A172 (cell line): ENCODE measurements at regions not wholly inside any gene's neighbourhood (a gene's known extent, or its start where the extent isn't known, plus 50 kb on each side); places are given as distances from the start of the nearest gene placed in this dataset.
A peak's percentile ranks its signal among the peaks of the same experiment; 100 is the strongest.
"Not testable (repeated sequence)": the region's sequence is repeated elsewhere in the genome, so short reads cannot be mapped to it uniquely, and the experiment has no call there.

Experiments used
- DNase-seq: peaks from one replicate; pipeline ENCODE4 v3.0.0-alpha.2; 2015; ENCODE audit warnings: low spot score

DNA sequence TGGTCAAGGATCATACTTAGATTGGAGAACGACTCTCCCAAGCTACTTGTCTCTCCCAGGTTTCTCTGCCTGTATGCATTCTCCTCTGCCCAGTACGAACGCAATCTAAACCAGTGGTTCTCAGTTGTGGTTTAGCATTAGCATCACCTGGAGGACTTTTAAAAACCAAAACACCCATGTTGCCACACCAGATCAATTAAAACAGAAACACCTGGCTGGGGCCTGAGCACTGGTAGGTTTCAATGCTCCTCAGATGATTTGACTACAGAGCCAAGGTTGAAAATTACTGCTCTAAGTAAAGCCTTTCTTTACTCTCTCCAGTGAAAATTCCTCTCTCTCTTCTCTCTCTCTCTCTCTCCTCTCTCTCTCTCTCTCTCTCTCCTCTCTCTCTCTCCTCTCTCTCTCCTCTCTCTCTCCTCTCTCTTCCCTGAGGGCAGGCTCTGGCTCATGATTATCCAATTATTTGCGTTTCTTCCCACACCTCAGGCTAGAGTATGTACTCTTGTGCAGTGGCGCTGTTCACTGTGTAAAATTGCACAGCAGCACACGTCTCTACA, 153.7 kb upstream of the FGF13 start:
- DNase-seq = no peak

DNA sequence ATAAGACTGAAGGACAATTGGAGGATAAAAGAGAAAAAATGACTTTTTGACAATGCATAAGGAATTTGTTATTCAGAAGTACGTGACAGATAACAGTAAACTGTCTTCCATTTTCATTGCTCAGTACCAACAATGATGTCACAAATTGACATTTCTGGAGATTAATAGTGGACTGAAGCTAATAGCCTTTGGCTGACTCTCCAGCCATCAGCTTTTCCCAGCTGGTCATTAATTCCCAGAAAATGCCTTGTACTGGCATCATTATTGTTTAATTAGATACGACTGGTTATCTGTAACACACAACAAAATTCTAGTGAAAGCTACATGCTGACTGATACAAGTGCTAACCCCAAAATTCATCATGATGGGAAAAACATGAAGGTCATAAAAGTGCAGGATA, 147.9 kb upstream of the FGF13 start:
- DNase-seq = no peak

DNA sequence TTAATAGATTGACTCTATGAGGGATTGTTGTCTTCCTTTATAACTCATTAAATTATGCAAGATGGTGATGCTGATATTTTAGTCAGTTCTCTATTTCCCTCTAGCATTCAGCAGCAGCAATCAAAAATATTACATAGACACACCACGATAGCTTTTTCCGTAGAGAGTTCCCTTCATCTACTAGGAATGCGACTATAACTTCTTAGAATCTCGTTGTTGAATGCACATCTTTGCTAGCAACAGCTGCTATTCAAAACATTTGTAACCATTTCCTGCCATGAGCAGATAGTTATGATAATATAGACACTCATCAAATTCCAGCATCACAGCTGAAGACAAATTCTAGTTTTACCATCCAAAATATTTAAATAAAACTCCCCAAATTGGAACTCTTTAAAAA, 147.4 kb upstream of the FGF13 start:
- no peak for DNase-seq

DNA sequence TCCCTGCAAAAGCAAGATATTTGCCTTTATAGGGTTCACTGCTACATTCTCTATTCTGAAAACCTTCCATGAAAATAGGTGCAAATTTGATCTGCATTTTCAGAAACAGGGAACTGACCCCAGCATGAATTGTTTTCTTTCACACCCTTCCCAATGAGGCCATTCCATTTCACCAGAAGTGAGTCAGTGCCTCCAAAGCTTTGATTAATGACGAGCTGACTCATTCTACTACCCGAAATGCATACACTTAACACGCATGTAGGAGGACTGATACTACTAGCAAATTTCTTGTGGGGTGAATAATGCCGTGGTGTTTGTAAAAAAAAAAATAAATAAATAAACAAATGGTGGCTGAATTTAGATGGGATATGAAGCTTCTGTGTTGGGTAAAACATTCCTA, 146.9 kb upstream of the FGF13 start:
- DNase-seq = peak; percentile 31

DNA sequence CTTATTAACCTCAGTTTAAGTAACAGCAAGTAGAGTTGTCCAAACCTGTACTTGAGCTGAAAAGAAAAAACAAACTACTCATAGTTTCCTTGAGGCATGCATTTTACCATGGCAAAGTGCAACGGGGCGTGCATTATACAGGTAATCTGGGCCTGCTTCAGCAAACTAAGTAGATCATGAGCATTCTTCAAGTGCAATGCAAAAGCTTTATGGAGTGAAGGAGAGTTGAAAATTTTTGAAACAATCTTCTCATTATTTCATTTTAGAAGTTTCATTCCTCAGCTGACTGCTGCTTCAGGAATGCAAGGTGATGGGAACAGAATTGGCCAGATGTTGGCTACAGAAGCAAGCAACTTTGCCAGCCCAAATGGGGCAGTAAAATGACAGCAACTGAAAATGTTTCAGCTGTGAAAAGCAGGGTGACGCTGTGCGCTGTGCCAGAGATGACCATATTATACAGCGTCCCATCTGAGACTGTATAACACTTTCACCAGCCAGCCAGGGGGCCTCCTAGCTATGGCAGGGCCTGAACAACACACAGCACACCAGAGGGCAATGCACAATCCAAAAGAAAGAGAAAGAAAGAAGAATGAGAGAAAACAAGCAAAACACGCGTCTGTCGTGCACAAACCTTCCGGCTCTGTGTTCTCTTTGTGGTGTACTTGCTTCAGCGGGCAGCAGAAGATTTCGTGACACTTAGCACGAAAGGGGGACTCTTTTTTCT, 145.5 kb upstream of the FGF13 start:
- DNase-seq = no peak

DNA sequence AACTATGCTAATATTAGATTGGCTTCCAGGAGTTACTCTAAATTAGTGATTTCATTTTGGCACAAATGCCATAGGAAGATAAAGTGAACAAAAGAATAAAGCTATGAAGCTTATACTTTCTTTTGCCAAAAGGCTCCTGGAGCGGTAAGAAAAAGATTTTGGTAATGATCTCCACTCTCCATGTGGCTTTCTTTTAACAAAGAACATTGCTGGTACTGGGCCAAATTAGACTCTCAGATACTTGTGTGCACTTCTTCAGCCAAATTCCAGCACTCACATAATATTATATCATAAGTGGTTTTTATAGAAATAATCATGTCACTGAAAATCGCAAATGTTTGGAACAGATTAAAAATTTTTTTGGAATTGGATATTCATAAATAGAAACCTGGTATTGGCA, 142.4 kb upstream of the FGF13 start:
- DNase-seq = no peak

DNA sequence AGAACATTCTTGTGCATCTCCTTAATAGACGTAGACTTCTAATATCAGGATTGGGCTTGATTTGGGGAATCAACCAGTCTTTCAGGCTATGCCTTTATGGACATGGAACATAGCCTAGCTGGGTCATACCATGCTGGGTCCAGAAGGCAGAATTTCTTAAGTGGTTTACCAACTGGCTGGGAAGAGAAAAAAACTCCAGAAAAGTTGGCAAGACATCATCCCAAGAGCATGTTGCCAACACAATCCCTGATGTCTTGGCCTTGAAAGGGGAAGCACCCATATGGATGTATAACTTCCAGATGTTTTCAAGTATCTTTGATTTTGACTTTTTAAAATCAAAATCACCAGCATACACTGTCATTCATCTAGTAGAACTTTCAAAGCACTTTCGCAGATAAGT, 138.0 kb upstream of the FGF13 start:
- DNase-seq = no peak

DNA sequence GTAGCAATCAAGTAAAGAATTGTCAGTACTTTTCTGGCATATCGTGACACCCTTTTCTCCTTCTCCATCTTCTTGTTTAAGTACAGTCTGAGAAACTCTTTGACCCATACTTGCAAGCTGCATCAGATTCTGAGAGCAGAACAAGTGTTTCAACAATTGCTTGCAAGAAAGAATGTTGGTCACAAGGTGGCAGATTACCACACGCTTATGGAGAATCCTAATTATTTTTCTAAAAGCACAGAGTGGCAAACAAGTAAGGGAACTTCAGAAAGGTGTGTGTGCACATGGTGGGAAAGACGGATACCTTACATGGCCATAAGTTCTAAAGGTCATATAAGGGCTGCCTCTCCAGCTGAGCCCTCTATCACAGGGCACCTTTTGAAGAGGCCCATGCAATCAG, 136.4 kb upstream of the FGF13 start:
- DNase-seq = no peak

DNA sequence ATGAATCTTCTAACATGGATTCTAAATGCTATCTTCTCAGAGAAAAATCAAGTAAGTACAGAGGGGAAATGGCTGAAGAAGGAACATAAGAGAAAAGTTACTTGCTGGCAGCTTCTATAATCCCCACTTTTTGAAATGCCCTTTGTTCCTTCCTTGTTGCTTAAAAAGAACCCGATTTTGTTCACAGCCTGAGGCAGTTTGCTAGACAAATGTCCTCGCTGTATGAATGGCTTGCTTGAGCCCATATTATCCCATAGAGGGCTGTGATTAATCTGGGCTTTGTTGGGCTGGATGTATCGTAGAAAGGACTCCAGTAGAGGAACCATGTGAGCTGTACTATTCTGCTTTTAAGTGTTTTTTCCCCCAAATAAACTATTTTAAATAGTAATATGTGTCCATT, 134.3 kb upstream of the FGF13 start:
- DNase-seq = no peak

DNA sequence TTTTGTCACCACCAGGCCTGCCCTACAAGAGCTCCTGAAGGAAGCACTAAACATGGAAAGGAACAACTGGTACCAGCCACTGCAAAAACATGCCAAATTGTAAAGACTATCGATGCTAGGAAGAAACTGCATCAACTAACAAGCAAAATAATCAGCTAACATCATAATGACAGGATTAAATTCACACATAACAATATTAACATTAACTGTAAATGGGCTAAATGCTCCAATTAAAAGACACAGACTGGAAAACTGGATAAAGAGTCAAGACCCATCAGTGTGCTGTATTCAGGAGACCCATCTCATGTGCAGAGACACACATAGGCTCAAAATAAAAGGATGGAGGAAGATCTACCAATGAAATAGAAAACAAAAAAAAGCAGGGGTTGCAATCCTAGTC, 95.9 kb upstream of the FGF13 start:
- not testable (repeated sequence) for DNase-seq

DNA sequence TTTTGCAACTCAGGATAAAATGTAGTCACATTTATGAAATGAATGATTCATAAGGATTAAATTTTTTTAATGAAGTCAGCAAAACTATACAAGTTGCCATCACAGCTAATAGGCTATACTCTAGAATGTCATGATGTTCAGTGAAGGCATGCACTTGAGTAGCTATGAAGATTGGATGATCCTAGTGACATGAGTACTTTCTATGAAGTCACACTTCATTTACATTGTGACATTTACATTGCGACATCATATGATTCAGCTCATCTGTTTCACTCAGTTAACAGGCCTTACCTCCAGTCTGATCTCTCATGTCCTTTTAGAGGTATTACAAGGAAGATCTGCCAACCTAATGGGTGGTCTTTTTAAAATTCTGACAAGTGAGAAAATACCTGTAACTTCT, 82.7 kb upstream of the FGF13 start:
- no peak for DNase-seq

DNA sequence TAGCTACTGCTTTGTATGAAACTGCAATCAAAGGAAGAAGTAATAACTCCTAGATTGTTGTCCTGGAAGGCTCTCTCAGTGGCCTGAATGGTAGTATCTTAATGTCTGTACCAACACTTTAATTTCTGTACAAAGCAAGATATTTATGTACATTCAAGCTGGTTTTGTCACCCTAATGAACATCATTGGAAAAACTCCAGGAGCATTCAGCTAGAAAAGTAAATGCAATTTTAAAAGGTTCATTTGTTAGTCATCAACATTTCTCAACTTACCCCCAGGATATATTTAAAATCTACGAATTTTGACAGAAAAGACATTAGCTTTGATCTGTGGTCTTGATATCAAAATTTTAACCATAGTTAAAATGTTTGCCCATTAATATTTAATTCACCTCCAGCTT, 80.0 kb upstream of the FGF13 start:
- no peak for DNase-seq

DNA sequence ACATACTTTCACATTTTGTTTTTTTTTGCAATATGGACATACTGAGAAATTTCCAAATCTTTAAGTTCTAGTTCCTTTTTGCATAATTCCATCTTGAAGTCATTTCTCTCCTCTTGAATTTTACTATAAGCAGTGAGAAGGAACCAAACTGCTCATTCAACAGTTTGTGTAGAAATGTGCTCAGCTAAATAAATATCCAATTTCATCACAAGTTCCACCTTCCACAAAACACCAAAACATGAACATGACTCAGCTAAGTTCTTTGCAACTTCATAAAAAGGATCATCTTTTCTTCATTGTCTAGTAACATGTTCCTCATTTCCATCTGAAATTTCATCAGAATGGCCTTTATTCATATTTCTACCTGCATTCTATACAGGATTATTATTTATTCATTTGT, 77.3 kb upstream of the FGF13 start:
- DNase-seq = no peak

DNA sequence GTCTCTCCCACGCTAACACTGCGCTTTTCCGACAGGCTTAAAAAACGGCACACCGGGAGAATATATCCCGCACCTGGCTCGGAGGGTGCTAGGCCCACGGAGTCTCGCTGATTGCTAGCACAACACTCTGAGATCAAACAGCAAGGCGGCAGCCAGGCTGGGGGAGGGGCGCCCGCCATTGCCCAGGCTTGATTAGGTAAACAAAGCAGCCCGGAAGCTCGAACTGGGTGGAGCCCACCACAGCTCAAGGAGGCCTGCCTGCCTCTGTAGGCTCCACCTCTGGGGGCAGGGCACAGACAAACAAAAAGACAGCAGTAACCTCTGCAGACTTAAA, 67.0 kb upstream of the FGF13 start:
- not testable (repeated sequence) for DNase-seq

DNA sequence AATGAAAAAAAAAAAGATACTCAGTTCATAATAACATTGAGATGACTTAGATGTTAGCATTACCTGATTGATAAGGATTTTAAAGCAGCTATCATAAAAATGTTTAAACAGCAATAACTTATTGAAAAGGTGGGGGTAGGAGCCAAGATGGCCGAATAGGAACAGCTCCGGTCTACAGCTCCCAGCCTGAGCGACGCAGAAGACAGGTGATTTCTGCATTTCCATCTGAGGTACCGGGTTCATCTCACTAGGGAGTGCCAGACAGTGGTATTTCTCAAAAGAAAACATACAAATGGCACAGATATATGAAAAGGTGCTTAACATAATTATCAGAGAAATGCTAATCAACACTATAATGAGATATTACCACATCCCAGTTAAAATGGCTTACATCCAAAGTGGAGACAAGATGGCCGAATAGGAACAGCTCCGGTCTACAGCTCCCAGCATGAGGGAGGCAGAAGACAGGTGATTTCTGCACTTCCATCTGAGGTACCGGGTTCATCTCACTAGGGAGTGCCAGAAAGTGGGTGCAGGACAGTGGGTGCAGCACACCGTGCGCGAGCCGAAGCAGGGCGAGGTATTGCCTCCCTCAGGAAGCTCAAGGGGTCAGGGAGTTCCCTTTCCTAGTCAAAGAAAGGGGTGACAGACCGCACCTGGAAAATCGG, 66.5 kb upstream of the FGF13 start:
- DNase-seq = not testable (repeated sequence)

DNA sequence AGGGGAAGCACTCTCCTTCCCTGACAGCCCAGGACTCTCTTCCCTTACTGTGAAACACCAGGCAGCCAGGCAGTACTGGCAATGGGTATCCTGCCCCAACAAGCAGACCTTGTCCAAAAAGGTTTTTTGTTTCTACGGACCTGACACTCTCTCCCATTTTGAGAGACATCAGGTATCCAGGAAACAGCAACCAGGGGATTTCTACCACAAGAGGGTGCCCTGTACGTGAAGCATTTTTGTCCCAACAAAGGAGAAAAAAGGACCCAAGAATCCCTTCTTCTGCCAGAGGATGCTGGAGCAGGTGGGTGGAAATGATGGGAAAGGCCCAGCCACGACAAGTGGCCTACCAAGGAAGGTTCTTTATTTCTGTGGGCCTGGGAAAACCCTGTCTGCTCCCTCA, 65.7 kb upstream of the FGF13 start:
- DNase-seq = no peak

DNA sequence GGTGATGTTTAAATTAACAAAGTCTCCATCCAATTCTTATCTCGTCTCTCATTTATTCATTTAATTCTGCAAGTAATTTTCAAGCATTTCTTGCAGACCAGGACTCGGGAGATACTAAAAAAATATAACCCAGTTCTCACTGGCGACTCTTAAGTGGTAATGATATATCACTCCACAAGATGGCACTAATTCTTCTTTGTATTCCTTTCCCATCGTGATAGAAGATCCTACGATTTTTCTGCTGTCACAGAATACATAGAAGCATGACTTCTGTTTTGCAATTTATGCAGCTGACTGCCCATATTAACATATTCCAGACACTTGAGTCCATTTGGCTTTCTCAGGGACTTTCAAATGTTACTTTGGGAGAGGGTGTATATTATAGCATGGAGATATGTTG, 64.0 kb upstream of the FGF13 start:
- DNase-seq = peak; percentile 11

DNA sequence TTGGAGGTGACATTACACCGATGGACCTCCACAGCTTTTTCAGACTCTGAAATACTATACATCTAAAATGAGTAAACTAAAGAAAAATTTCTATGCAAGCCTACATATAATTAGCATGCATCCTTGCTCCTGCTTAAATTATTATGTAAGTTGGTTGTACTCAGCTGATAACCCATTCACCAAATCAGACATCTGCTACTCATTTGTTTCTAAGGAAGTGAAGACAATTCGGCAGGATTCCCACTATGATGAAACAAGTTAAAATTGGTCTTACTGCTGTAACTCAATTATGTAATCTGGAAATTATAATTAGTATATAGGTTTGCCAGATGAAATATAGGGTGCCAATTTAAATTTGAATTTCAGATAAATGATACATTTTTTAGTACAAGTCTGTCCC, 59.5 kb upstream of the FGF13 start:
- no peak for DNase-seq

DNA sequence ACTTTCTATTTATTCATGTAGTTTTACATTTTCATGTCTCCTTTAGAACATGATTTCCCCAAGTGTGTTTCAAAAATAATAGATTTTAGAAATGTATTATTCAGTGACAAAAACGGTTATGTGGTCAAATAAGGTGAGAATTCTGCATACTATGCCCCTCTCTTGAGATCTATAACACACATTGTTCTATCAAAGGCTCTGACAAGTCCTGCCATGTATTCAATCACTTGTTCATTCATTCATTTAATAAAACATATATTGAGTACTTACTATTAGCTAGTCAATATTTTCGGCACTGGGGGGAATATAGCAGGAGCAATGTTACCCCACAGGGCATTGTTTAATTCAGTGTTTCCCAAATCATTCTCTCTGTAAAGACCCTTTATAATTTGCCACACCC, 58.4 kb upstream of the FGF13 start:
- no peak for DNase-seq

DNA sequence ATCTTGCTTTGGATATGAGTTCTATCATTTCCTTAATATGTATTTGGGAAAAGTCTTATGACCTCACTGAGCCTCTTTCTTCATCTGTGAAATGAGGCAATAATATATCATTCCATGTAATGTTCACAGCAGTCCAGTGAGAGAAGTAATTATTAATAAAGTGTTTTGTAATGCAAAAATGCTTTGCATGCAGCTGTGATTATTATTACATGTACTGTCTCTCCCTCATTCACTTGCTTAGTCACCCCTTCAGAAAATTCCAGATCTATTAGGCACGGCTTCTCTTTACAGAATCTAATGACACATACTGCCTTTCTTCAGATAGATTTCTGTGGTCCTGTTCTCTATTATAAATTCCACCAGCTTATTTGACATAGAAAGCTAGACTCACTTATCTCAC, 53.5 kb upstream of the FGF13 start:
- no peak for DNase-seq

DNA sequence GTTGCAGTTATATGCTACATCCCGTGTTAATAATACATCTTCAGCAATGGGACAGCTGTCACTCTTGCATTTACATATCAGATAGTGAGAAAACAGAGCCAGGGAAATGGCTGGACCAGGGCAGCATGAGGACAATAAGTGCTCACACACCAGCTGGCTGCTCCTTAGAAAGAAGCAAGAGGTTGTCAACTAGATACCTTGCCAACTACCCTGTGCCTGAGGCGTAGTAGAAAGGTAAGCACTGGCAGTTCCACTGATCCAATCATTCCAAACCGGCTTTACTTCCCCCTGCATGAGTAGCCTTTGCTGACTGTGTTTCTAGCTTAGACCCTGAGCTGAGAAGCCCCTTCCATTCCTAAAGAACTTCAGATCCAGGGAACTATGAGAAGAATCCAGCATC, 52.2 kb upstream of the FGF13 start:
- DNase-seq = no peak

DNA sequence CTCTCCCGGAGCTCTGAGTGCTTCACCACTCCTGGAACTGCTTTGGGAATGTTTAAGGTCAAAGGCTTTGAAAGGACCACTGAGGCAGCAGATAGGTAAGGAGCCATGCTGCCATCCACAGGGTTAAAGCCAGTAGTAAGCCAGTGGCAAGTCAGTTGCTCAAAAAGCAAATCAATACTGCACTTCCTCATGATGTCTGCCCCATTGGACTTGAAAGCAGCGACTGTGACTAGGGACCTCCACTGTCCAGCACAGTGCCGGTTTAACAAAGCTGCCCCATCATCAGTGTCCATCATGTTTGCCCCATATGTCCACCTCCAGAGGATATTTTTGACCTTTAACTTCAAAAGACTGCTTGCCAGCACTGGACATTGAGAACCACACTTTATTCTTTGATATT, 49.9 kb upstream of the FGF13 start:
- DNase-seq = no peak
